ENCODE measurements at regions not wholly inside any gene's neighbourhood (a gene's known extent, or its start where the extent isn't known, plus 50 kb on each side); places are given as distances from the start of the nearest gene placed in this dataset.

- TF ChIP-seq POLR2A (IDR thresholded peaks at IDR 0.05; ENCODE audit: low read depth, low read length) (no peak), EZH2 (IDR thresholded peaks at IDR 0.05; ENCODE audit: borderline replicate concordance, low read depth, low read length, severe bottlenecking) (no peak)
- TF ChIP-seq, protein P1, sequence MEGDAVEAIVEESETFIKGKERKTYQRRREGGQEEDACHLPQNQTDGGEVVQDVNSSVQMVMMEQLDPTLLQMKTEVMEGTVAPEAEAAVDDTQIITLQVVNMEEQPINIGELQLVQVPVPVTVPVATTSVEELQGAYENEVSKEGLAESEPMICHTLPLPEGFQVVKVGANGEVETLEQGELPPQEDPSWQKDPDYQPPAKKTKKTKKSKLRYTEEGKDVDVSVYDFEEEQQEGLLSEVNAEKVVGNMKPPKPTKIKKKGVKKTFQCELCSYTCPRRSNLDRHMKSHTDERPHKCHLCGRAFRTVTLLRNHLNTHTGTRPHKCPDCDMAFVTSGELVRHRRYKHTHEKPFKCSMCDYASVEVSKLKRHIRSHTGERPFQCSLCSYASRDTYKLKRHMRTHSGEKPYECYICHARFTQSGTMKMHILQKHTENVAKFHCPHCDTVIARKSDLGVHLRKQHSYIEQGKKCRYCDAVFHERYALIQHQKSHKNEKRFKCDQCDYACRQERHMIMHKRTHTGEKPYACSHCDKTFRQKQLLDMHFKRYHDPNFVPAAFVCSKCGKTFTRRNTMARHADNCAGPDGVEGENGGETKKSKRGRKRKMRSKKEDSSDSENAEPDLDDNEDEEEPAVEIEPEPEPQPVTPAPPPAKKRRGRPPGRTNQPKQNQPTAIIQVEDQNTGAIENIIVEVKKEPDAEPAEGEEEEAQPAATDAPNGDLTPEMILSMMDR (IDR thresholded peaks at IDR 0.05; ENCODE audit: extremely low read depth in 1 of 2, insufficient read depth in 1 of 2, low read depth in 1 of 2, low read length in 2 of 2) = no peak
Observed at GRCh38 chr10:131440405-131441360, 129.2 kb upstream of the TCERG1L start.
